ENCODE measurements at regions not wholly inside any gene's neighbourhood (a gene's known extent, or its start where the extent isn't known, plus 50 kb on each side); places are given as distances from the start of the nearest gene placed in this dataset.

- DNase-seq = no peak
Measured at GRCh38 chr3:65230261-65231139, 542.7 kb upstream of the ADAMTS9 start.

- no peak for DNase-seq
Measured at GRCh38 chr3:65226287-65226686, 538.5 kb upstream of the ADAMTS9 start.

- no peak for DNase-seq
Measured at GRCh38 chr3:65210026-65210814, 522.4 kb upstream of the ADAMTS9 start.

GRCh38 chr3:65202395-65202794, 514.6 kb upstream of the ADAMTS9 start:
- no peak for DNase-seq

GRCh38 chr3:65201926-65202325, 514.1 kb upstream of the ADAMTS9 start:
- DNase-seq = no peak

GRCh38 chr3:65200310-65200970, 512.6 kb upstream of the ADAMTS9 start:
- DNase-seq = no peak

- DNase-seq = no peak
Measured at GRCh38 chr3:65196663-65197062, 508.9 kb upstream of the ADAMTS9 start.

- no peak for DNase-seq
Measured at GRCh38 chr3:65195211-65196006, 507.6 kb upstream of the ADAMTS9 start.

GRCh38 chr3:65194744-65195143, 506.9 kb upstream of the ADAMTS9 start:
- no peak for DNase-seq

- no peak for DNase-seq
Measured at GRCh38 chr3:65194047-65194714, 506.4 kb upstream of the ADAMTS9 start.

GRCh38 chr3:65193531-65193930, 505.7 kb upstream of the ADAMTS9 start:
- DNase-seq = no peak

- no peak for DNase-seq
Measured at GRCh38 chr3:65190111-65190510, 502.3 kb upstream of the ADAMTS9 start.

GRCh38 chr3:65186268-65186667, 498.5 kb upstream of the ADAMTS9 start:
- no peak for DNase-seq

GRCh38 chr3:65182682-65183081, 494.9 kb upstream of the ADAMTS9 start:
- DNase-seq = no peak

- no peak for DNase-seq
Measured at GRCh38 chr3:65182085-65182484, 494.3 kb upstream of the ADAMTS9 start.

- DNase-seq = no peak
Measured at GRCh38 chr3:65181391-65181871, 493.6 kb upstream of the ADAMTS9 start.

- no peak for DNase-seq
Measured at GRCh38 chr3:65178703-65179102, 490.9 kb upstream of the ADAMTS9 start.

- no peak for DNase-seq
Measured at GRCh38 chr3:65177960-65178376, 490.2 kb upstream of the ADAMTS9 start.

- no peak for DNase-seq
Measured at GRCh38 chr3:65174713-65175112, 486.9 kb upstream of the ADAMTS9 start.

- no peak for DNase-seq
Measured at GRCh38 chr3:65173841-65174240, 486.0 kb upstream of the ADAMTS9 start.

GRCh38 chr3:65172209-65172608, 484.4 kb upstream of the ADAMTS9 start:
- no peak for DNase-seq

Measured in activated CD4-positive, alpha-beta T cell treated with anti-CD3 and anti-CD28 coated beads, Interleukin-2, Interleukin-6, amounts not matched to agents 100 ng/mL and 50 ng/mL, durations not matched to agents 16 hours and 8 hours (primary cell).